CD4-positive, alpha-beta T cell treated with Interferon gamma for 1 hour (primary cell): ENCODE measurements at regions not wholly inside any gene's neighbourhood (a gene's known extent, or its start where the extent isn't known, plus 50 kb on each side); places are given as distances from the start of the nearest gene placed in this dataset.

Source experiments
- DNase-seq: peaks from one replicate; pipeline ENCODE4 v3.0.0-alpha.2; 2020

DNA sequence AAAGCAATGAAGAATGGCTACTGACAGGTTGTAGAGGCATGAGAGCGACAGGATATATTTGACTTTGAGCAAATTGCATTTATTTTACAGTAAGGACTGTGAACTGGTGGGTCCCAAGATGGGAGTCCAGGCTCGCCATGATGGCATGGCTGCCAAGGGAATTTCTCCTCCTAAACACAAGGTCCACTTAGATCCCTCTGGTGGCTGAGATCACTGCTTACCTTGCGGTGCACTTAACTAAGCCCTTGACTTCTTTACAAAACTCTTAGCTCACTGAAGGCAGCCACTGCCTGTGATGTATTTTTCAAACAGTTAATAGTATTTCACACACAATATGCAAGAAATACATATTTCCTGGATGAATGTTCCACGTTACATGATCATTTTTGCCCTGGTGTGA lies 50.3 kb upstream of the SORBS2 start:
- no peak for DNase-seq

DNA sequence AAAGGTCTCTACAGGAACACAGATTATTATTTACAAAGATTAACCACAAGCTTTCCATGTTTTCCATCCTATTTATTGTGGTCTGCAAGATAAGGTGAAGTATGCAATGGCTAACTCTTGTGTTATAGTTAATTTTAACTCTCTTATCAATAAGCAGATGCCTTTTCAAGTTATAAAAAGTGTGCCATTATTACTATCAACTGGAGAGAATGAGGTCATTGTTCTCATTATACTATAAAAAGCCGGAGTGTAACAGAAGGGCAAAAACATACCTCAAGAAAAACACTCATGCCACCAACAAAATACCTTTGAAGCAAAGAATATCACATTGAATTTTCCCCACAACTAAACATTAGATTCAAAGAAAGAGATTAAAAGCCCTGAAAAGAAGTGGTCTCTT lies 52.0 kb upstream of the SORBS2 start:
- no peak for DNase-seq

DNA sequence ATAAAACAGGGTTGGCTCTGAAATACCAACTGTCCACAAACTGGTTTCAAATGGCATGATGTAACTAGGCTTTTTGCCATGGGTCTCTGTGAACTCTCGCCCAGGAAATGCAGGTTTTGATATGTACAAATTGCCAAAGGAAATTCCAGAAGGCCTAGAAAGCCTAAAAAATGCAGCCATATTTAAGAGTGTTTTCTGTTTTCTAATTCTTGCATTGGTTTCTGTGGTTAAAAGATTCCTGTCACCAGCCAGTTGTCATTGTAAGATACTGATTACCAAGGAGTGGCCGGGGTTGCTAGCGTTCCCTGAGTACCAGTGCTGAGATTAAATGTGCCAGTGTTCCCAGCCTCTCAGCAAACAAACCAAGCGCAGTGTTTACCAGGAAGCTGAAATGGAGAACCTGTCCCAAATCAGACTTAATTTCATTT lies 53.9 kb upstream of the SORBS2 start:
- no peak for DNase-seq

DNA sequence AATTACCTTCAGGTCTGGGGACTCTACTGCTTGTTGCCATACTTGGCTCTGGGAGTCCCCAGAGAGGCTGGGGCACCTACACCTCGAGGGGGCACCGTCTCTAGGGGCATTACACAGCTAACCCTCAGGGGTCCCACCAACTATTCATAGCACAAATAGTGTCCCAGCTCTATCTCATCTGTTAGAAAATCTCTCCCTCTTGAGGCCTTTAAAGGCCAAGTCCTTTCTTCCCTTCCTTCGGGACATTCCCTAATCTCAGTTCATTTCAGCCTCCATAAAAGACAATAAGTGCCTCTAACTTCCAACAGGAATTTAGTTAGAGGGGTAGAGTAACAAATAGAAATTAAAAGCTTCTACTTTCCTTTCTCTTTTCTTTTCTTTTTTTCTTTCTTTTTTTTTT lies 55.8 kb upstream of the SORBS2 start:
- no peak for DNase-seq

DNA sequence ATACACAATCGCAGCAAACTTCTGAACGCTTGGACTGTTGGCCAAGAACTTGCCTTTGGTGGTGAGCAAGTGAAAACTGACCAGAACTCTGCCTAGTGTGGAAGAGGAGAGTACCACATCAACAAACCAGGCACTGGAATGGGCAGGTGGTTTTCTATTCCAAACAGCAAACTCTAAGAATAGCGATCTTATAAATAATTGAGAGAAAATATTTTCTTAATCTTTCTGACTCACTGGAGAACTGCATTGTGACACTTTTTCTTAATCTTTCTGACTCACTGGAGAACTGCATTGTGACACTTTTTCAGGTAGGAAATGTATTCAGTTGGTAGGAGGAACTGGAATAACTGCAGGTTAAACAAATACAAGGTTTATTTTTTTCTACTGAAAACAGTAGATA lies 57.0 kb upstream of the SORBS2 start:
- DNase-seq: no peak

DNA sequence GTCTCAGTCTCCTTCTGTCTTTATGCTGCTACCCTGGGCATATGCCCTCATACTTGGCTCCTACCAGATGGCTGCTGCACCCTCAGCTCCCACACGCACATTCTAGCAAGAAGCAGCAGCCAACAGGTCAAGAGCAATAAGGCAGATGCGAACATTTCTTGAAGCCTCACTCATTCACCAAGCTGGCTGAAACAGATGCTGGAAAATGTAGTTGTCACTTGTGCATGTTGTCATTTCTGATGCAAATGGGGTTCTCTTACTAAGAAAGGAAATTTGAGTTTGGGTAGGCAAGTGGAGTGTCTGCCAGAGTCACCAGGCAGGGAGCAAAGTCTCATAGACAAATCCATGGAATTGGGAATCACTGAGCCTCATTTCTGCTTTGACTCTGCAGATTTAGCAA lies 57.4 kb upstream of the SORBS2 start:
- no peak for DNase-seq

DNA sequence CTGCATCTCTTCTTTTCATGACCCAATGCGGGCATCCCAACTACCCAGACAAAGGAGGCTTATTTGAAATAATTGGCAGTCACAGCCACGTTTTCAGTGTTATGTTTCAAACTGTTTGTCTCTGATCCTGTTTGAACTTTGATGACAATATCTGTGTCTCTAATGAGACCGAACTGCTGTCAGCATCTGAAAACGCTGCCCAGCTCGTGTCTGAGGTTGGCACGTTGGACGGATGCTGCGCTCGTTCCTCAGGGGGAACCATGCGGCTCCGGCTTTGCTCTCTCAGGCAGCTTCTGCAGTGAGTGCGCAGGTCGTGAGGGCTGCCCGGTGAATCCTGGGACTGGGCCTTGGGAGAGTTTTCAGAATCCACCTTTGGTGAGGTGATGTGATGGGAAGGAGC lies 58.4 kb upstream of the SORBS2 start:
- DNase-seq: no peak

DNA sequence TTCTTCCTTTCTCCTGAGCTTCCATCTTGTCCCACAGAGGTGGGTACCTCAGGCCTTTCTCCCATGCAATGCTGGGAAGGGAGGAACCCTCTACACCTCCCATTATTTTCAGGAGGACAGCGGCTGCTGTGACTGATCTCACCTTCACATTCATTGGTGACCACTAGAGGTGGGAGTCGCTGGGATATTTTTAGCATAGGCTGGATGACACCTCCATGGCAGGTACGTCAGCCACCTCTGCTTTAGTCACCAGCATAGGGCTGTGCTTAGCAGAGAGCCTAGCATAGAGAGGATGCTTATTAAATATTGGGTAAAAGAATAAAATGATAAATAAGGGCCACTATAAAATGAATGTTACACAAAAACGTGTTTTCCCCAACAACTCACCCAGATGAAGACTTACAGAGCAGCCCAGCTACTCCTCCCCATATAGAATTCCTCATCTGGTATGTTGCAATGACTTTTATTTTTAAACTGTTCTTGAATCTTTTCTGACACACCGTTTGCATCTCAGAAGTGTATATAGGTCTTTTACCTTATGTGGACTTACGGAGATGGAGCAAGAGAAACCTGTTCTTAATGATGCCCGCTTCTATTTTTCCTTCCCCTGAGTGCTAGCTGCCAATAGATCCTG lies 60.9 kb upstream of the SORBS2 start:
- no peak for DNase-seq

DNA sequence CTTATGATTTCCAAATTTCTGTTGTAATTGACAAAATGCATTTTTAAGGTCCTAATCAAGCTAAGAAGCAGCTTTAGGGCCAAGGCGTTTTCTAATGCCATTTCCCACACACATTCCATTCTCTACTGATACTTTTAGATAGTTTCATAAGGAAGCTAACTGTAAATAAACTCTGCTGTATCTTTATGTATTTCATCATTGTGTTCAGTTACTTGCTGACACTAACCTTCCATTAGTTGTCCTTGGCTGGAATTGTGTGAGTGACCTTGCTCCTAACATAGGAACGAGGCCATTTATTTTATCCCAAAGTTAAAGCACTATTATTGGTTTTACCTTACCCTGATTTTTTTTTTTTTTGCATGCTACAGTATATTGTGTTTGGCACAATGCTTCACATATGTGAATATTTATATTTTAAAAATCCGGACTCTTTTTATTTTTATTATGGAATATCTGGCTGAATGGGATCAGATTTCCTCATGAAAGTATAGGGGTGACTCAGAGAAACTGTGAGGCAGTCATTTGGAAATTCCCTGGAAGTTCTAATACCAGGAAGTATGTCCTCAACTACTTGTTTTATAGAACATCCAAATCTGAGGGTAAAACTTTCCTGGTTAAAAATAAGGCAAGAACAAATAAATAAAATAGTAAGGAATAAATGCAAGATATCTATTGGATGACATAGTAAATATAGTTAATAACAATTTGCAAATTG lies 62.7 kb upstream of the SORBS2 start:
- DNase-seq: no peak

DNA sequence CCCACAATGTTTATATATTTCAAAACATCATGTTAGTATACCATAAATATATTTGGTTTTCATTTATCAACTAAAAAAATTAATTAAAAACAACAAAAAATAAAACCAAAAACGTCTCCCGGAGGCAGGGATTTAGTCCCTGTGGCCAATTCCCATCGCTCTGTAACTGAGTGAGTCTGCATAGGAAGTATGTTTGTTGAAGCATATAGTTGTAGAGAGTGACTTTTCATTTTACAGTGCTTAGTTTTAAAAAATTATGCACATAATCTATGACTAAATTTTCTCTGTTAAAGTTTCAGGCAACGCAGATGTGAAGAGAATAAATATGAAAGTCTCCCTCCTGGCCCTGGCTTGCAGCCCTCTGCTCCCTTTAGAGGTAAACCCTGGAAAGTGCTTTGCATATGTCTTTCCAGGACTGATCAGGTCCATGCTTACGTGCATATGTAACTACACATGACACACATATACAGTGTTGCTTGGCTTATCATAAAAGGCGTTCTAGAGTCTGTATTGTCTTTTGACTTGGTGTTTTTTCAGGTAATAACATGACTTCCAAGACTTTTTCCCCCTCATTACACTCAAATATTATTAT lies 63.4 kb upstream of the SORBS2 start:
- no peak for DNase-seq

DNA sequence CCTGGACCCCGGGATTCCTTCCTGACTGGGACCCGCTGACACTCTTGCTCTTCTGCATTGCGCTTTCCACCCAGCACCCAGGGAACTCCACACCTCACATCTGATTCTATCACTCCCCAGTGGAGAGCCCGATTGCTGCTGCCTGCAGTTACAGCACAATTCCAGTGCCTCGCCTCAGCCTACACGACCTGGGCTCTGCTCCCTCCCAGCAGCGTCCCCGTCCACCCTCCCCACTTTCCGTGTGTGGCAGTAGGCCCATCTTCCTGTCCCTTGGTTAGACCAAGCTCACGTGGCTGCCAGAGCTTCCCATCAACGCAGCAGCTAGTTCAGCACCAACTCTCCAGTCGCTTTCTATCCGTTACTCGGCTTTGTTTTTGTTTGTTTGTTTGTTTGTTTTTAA lies 66.6 kb upstream of the SORBS2 start:
- DNase-seq: no peak

DNA sequence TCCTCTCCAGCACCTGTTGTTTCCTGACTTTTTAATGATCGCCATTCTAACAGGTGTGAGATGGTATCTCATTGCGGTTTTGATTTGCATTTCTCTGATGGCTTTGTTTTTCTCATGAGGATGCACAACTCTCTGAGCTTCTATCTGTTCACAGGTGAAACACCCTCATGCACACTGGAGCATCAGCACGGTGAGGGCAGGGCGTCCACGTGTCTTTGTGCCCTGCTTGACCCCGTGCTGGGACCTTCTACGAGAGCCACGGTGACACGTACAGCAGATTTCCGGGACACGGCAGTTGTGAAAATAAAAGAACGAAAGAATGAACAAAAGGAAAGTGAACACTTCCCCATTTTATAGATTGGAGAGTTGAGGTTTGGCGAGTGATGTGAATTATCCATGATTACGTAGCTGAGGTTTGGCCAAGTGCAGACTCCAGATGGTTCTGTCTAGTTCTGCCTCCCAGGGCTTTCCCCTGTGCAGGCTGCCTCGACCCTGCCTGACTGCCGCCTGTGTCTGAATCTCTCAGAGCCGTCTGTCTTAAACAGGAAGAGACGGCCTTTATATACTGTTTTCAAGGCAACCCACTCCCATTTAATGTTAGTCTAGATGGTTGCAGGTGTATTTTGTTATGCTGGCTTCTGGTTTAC lies 67.8 kb upstream of the SORBS2 start:
- DNase-seq: no peak

DNA sequence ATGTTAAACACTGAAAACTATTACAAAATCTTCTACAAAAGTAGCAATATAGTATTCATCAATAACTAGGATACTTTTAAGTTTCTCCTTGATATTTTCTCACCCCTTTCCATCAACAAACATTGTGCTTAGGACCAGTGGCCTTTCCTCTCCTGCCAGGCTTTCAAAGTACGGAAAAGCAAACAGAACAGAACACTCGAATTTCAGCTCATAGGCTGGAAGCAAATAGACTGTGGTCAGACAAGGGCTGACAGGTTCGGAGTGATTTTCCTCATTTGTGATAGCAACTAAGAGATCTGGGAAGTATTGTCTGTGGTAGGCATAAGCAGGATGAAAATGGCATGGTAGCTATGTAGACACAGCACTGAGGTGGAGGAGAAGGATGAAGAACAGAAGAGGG lies 68.6 kb upstream of the SORBS2 start:
- DNase-seq: no peak

DNA sequence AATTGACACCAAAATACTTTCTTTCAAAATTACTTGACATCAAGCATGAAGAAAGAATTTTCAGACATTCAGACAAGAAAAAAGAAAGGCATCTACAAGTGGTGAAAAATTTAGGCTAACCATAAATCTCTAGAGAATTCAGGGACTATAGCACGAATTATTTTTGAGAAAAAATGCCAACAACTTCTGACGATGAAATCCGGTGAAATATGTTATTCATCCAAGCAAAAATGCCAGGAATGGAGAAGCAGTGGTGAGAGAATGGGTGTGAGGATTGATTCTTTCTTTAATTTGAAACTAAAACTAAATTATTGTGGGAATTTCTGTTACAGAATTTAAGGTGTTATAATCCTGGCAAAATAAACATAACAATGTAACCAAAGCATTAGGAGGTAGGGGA lies 69.4 kb upstream of the SORBS2 start:
- no peak for DNase-seq

DNA sequence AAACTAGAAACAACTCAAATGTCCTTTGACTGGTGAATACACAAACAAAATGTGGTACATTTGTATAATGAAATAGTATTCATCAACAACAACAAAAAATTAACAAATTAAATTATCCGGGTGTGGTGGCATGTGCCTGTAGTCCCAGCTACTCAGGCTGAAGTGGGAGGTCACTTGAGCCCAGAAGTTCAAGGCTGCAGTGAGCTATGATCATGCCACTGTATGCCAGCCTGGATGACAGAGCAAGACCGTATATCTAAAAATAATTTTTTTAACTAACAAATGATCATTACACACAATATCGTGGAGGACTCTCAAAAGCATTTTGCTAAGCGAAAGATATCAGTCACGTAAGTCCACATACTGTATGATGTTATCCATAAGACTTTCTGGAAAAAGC lies 71.6 kb upstream of the SORBS2 start:
- no peak for DNase-seq

DNA sequence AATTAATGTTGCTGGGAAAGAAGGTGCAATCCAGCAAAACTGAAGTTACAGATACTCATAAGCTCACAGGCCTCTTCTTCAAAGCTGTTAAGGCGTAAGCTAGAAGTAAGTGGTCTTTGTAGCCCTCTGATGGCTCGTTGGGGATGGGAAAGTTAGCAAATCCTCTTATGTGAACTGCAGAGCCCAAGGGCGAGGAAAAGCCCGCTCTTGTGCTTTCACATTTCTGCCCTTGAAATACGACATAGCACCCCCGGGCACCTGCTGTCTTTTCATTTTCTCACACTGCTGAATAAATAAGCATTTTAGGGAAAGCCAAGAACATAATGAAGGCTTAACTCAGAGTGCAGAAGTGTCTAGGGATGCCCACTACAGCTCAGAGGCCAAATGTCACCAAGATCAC lies 73.1 kb upstream of the SORBS2 start:
- no peak for DNase-seq

DNA sequence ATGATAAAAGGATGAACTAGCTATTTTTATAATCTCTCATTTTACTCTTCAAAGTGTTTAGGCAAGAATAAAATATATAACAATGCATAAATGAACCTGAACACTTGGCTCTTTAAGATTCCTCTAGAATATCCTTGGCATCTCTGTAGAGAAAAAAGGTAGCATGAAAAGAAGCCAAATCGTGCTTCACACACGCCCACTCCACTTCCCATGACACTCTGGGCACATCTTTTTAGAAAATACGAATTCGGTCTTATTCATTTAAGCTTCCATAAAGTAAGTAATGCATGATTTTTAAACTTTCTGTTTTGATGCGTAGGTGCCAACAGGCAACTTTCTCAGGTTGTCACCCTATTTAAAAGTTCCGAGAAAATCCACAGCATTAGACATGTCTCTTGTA lies 73.6 kb upstream of the SORBS2 start:
- DNase-seq: no peak

DNA sequence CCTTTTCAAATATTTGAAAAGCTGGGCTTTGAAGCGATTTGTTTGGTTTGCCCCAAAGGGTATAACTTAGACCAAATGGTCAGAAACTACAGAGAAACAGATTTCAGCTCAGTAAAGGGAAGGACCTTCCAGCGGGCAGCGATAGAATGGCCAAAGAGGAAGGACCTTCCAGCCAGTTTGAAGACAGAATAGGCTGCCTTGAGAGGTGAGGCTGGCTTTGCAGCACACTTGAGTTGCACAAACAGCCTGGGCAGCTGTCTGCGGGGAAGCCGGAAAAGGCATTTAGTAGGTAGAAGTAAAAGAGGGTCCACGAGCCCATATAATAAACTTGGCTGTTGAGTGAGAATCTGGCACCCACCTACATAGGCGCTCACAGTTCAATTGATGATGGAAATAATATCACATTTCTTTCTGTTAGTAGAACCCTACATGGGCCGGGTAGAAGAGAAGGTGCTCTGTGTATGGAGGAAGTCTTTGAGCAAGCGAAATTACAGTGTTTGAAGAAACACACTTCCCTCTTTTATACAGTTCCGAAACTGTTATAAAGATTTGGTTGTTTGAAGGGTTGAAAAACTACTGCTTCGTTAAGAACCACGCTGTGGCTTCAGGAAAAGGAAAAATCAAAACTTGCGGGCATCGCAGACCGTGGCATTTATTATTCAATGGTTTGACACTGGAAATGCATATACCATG lies 75.0 kb upstream of the SORBS2 start:
- DNase-seq: peak; percentile 3

DNA sequence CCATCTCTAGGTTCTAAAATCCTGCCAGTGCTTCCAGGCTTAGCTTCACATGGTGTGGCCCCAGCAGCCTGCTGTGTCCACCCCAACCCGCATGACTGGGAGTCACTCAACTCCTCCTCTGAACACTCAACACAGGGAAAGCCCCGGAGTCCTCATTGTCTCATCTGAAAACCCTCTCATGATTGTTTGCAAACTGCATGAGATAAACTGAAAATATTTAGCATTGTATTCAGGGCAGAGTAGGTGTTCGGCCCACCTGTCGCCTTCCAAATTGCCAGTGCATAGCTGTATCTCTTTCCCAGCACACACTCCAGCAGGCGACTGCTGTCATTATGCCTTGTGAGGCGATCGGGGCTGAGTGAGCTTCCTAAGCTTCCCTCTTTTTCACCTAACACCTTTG lies 76.7 kb upstream of the SORBS2 start:
- no peak for DNase-seq

DNA sequence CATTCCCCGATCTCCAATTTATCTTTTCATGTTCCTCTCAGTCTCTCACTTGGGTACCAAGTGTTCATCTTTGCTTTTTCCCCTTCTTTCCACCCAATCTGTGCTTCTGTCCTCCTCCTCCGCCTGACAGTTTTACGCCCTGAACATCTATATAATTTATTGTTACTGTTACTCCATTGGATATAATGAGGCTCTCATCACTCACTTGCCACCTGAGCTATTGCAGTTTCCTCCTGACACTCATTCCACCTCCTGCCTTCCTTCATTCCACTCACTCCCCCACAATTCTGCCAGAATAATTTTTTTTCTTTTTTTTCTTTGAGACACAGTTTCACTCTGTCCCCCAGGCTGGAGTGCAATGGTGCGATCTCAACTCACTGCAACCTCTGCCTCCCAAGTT lies 77.6 kb upstream of the SORBS2 start:
- no peak for DNase-seq

DNA sequence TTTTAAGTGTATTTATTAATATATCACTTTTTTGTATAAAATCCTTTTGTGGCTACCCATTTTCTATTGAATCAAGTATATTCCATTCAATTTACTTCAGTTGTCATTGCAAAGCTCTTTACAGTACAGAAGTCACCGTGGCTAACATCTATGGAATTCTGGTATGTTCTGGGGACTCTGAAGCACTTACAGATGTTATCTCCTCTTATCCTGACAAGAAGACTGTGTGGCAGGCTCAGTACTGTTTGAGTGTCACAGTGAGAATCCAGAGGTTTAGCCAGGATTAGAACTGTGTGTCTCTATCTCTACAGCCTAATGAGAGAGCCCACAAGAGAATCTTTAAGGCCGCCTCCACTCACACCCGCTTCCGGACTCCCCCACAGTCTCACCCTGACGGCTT lies 78.2 kb upstream of the SORBS2 start:
- DNase-seq: no peak

DNA sequence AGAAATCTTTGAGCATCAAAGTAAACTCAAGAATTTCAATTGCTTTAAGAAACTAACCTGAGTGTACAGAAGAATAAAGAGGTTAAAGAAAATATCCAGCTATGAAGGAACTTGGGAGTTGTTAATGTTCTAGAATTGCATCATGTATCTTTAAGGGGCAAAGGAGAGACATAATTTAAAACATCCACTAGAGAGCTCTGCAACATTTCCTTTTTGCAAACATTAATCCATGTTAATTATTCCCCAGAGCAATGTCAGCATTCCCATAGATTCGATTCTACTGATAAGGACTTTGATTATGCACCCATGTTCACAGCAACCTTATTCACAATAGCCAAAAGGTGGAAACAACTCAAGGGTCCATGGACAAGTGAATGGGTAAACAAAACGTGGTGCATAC lies 80.2 kb upstream of the SORBS2 start:
- no peak for DNase-seq

DNA sequence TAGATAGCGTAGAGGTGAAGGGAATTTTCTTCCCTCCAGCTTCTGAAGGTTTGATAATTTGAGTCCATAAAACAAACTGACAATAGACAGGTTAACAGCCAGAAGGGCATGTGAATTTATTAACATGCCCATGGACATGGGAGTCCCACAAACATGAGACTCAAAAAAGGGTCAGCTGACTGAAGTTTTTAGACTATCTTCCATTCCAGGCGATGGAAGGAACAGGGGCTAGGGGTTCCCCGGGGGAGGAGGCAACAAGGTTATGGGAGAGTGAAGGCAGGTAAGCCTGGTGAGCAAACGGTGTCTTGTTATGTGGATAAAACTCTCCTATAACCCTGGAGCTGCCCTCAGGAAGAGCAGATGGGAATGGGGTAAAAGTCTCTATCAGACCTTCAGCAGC lies 81.5 kb upstream of the SORBS2 start:
- DNase-seq: no peak

DNA sequence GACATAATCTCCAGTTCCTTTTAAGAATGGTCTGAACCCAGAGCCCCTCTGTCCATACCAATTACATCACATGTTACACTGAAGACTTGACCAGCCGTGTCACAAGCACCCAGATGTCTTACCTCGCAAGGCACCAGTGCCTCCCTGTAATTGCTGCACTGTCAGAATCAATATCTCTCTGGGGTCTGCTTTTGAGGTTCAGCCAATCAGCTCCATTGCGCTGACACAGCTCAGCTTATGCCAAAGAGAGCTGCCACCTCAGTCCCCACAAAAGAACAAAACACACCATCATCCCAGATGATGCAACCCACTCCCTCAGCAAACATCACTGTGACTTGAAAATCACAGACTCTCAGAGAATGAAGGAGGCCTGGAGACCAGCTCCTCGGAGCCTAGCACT lies 82.5 kb upstream of the SORBS2 start:
- DNase-seq: no peak
